Right lobe of liver (tissue), 4 donors: ENCODE measurements at regions not wholly inside any gene's neighbourhood (a gene's known extent, or its start where the extent isn't known, plus 50 kb on each side); places are given as distances from the start of the nearest gene placed in this dataset.

Experiments used
- POLR2A ChIP-seq: fragments of 450-650 bp; IDR thresholded peaks from one replicate; pipeline ENCODE4 v1.6.1; 2017; ENCODE audit warnings: antibody characterized with exemption, mild to moderate bottlenecking
- TF ChIP-seq, protein P1 (sequence below), 4 donors: fragments of 200-600 bp in 3 of 4; fragments of 450-650 bp in 1 of 4; IDR thresholded peaks; one replicate each; pipeline versions ENCODE4 v1.5.1 to v1.8.0; 2016 to 2022; ENCODE audit warnings: antibody characterized with exemption in 4 of 4, mild to moderate bottlenecking in 2 of 4
- donor health status: DM: no; HTN: no; CAD: no.
- donor health status: DM: no; HTN: no; CAD: no.
- donor health status: DM: no; HTN: yes; CAD: no.

DNA sequence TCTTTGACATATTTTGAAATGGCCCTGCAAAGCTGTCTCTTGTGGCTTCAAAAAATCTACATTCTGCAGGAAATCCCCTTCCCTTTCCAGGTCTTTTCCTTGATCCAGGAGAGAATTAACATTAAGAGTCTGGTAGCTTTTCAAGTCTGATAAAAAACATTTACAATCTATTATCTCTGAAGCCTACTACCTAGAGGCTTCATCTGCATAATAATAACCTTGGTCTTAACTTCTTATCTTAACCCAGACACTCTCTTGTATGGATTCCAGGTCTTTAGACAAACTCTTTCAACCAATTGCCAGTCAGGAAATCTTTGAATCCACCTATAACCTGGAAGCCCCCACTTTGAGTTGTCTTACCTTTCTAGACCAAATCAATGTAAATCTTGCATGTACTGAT lies 179.3 kb upstream of the ZC3H15 start:
- TF ChIP-seq, protein P1, sequence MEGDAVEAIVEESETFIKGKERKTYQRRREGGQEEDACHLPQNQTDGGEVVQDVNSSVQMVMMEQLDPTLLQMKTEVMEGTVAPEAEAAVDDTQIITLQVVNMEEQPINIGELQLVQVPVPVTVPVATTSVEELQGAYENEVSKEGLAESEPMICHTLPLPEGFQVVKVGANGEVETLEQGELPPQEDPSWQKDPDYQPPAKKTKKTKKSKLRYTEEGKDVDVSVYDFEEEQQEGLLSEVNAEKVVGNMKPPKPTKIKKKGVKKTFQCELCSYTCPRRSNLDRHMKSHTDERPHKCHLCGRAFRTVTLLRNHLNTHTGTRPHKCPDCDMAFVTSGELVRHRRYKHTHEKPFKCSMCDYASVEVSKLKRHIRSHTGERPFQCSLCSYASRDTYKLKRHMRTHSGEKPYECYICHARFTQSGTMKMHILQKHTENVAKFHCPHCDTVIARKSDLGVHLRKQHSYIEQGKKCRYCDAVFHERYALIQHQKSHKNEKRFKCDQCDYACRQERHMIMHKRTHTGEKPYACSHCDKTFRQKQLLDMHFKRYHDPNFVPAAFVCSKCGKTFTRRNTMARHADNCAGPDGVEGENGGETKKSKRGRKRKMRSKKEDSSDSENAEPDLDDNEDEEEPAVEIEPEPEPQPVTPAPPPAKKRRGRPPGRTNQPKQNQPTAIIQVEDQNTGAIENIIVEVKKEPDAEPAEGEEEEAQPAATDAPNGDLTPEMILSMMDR (IDR thresholded peaks at IDR 0.05): no peak
- no peak for TF ChIP-seq POLR2A
